GM12864 (cell line): ENCODE measurements at regions not wholly inside any gene's neighbourhood (a gene's known extent, or its start where the extent isn't known, plus 50 kb on each side); places are given as distances from the start of the nearest gene placed in this dataset.

ENCODE experiments used
- DNase-seq: peaks from one replicate; pipeline ENCODE4 v3.0.0-alpha.2; 2011; ENCODE audit warnings: low read depth
- H3K4me3 ChIP-seq: 2 replicates; pipeline ENCODE4 v1.5.1; 2011; ENCODE audit warnings: mild to moderate bottlenecking, low read depth, low read length, control low read depth
- CTCF ChIP-seq: IDR thresholded peaks from 2 replicates; pipeline ENCODE4 v1.5.1; 2011; ENCODE audit warnings: low read depth, mild to moderate bottlenecking, moderate library complexity, low read length, control low read depth, inconsistent platforms; ENCODE audit errors: missing control alignments

- no peak overlapping the region for H3K4me3 ChIP-seq
- DNase-seq, result no peak
- TF ChIP-seq CTCF, result no peak
Observed at GRCh38 chr7:124351950-124352349, 319.1 kb upstream of the TMEM229A start.

GRCh38 chr7:124349443-124349842 is 316.6 kb upstream of the TMEM229A start:
- TF ChIP-seq CTCF, result no peak
- no peak overlapping the region for H3K4me3 ChIP-seq
- DNase-seq, result no peak

- no peak for DNase-seq
Observed at GRCh38 chr7:124338861-124339260, 306.0 kb upstream of the TMEM229A start.

GRCh38 chr7:124330731-124331407 is 298.0 kb upstream of the TMEM229A start:
- no peak for TF ChIP-seq CTCF
- DNase-seq, result no peak
- no peak overlapping the region for H3K4me3 ChIP-seq

More at GRCh38 chr7:124338861-124339260, 306.0 kb upstream of the TMEM229A start:
- no peak overlapping the region for H3K4me3 ChIP-seq
- no peak for TF ChIP-seq CTCF

GRCh38 chr7:124328774-124329173 is 295.9 kb upstream of the TMEM229A start:
- no peak for TF ChIP-seq CTCF
- DNase-seq, result no peak
- H3K4me3 ChIP-seq, result no peak overlapping the region

- TF ChIP-seq CTCF, result no peak
- no peak overlapping the region for H3K4me3 ChIP-seq
- DNase-seq, result no peak
Observed at GRCh38 chr7:124324262-124324661, 291.4 kb upstream of the TMEM229A start.

GRCh38 chr7:124323597-124323996 is 290.7 kb upstream of the TMEM229A start:
- no peak for TF ChIP-seq CTCF
- no peak for DNase-seq
- H3K4me3 ChIP-seq, result no peak overlapping the region
